NOMO-1 treated with DMSO at 0.1 percent for 48 hours (cell line): ENCODE measurements at regions not wholly inside any gene's neighbourhood (a gene's known extent, or its start where the extent isn't known, plus 50 kb on each side); places are given as distances from the start of the nearest gene placed in this dataset.

ENCODE experiments used
- DNase-seq: peaks from one replicate; lab custom pipeline; 2025; ENCODE audit not compliant: unreplicated experiment; lab: John Stamatoyannopoulos, UW

GRCh38 chr12:65759735-65760134 is 64.5 kb upstream of the HMGA2 start:
- DNase-seq: no peak

GRCh38 chr12:65761301-65761700 is 63.0 kb upstream of the HMGA2 start:
- DNase-seq: no peak

- DNase-seq: no peak
These were observed 60.0 kb upstream of the HMGA2 start for GRCh38 chr12:65764325-65764724.

GRCh38 chr12:65765436-65765813 is 58.9 kb upstream of the HMGA2 start:
- no peak for DNase-seq

- DNase-seq: no peak
These were observed 54.4 kb upstream of the HMGA2 start for GRCh38 chr12:65769880-65770279.
